ENCODE measurements at regions not wholly inside any gene's neighbourhood (a gene's known extent, or its start where the extent isn't known, plus 50 kb on each side); places are given as distances from the start of the nearest gene placed in this dataset.

DNA sequence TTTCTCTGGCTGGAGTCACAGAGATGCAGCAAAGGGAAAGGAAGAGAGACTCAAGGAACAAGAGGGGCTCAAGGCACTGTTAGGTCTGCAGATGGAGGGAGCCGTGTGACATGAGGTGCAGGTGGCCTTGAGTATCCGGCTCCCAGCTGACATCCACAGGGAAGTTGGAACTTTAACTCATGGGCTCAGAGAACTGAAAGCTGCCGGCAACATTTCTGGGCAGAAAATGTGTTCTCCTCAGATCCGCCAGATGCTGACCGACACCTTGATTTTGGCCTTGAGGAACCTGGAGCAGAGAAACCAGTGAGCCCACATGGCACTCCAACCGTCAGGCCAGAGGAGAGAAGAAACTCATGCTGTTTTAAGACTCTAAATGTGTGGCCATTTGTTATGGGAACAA is 258.1 kb upstream of the IRX2 start:
- TF ChIP-seq, protein P1, sequence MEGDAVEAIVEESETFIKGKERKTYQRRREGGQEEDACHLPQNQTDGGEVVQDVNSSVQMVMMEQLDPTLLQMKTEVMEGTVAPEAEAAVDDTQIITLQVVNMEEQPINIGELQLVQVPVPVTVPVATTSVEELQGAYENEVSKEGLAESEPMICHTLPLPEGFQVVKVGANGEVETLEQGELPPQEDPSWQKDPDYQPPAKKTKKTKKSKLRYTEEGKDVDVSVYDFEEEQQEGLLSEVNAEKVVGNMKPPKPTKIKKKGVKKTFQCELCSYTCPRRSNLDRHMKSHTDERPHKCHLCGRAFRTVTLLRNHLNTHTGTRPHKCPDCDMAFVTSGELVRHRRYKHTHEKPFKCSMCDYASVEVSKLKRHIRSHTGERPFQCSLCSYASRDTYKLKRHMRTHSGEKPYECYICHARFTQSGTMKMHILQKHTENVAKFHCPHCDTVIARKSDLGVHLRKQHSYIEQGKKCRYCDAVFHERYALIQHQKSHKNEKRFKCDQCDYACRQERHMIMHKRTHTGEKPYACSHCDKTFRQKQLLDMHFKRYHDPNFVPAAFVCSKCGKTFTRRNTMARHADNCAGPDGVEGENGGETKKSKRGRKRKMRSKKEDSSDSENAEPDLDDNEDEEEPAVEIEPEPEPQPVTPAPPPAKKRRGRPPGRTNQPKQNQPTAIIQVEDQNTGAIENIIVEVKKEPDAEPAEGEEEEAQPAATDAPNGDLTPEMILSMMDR (conservative IDR thresholded peaks at IDR 0.05 in 1 of 2, IDR thresholded peaks at IDR 0.05 in 1 of 2; ENCODE audit: low read depth in 1 of 2, low read length in 2 of 2), result no peak
- no peak for TF ChIP-seq EZH2 (IDR thresholded peaks at IDR 0.05; ENCODE audit: low read length, missing control alignments)
